Stomach (tissue), 4 donors: ENCODE measurements at regions not wholly inside any gene's neighbourhood (a gene's known extent, or its start where the extent isn't known, plus 50 kb on each side); places are given as distances from the start of the nearest gene placed in this dataset.

Experiments
- POLR2AphosphoS5 ChIP-seq, 3 donors: sonication (generic); formaldehyde crosslinking; IDR thresholded peaks; one replicate each; pipeline ENCODE4 v1.6.1; 2016; ENCODE audit warnings: antibody characterized with exemption in 3 of 3
- TF ChIP-seq, protein P1 (sequence below), 7 experiments: fragments of 450-650 bp in 4 of 7; fragments of 200-600 bp in 3 of 7; sonication (generic) in 3 of 7; IDR thresholded peaks; one replicate each; pipeline ENCODE4 v1.5.1; 2016 to 2019; ENCODE audit warnings: antibody characterized with exemption in 7 of 7, control low read depth in 2 of 7, mild to moderate bottlenecking in 1 of 7

DNA sequence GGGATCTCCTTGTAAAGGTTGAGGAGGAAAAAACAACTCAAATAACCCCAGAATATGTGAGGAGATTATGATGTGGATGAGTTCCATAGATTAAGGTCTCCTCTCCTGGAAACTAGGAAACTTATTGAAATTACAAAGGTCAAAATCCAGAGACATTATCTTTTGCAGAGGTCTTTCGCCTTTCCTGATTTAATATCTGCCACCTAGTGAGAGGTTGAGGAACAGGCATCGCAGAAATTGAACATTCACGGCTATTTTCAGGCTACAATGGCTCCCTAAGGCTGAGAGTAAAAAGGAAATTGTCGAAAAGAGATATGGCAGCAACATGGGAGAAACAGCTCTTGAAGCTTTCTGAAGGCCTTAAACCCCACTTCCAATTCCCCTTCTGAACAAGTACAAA is 127.5 kb upstream of the PLCXD3 start:
- no peak for TF ChIP-seq POLR2AphosphoS5 (IDR thresholded peaks at IDR 0.05)
- TF ChIP-seq, protein P1, sequence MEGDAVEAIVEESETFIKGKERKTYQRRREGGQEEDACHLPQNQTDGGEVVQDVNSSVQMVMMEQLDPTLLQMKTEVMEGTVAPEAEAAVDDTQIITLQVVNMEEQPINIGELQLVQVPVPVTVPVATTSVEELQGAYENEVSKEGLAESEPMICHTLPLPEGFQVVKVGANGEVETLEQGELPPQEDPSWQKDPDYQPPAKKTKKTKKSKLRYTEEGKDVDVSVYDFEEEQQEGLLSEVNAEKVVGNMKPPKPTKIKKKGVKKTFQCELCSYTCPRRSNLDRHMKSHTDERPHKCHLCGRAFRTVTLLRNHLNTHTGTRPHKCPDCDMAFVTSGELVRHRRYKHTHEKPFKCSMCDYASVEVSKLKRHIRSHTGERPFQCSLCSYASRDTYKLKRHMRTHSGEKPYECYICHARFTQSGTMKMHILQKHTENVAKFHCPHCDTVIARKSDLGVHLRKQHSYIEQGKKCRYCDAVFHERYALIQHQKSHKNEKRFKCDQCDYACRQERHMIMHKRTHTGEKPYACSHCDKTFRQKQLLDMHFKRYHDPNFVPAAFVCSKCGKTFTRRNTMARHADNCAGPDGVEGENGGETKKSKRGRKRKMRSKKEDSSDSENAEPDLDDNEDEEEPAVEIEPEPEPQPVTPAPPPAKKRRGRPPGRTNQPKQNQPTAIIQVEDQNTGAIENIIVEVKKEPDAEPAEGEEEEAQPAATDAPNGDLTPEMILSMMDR (IDR thresholded peaks at IDR 0.05) = no peak
